ENCODE measurements at regions not wholly inside any gene's neighbourhood (a gene's known extent, or its start where the extent isn't known, plus 50 kb on each side); places are given as distances from the start of the nearest gene placed in this dataset.
"Not testable (repeated sequence)": the region's sequence is repeated elsewhere in the genome, so short reads cannot be mapped to it uniquely, and the experiment has no call there.

- DNase-seq (ENCODE audit: low read depth, low spot score) = no peak
These were observed 463.7 kb downstream of the EPM2A start for GRCh38 chr6:145271577-145271976.

DNA sequence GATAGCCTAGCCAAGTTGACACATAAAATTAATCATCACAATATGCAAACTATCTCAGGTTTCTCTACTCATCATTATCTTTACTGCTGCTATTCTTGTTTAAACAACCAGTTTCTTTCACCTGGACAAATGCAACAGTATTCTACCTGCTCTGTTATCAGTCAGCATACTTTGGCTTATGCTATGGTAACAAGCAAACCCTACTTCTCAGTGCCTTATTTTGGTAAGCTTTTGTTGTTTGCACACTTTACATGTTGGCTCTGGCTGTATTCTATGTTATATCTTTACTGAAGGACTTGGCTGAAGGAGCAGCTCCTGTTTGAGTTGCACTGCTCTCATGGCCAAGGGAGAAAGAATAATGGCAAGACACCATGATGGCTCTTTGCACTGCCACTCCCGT is 463.1 kb downstream of the EPM2A start:
- DNase-seq (ENCODE audit: low read depth, low spot score) = no peak

DNA sequence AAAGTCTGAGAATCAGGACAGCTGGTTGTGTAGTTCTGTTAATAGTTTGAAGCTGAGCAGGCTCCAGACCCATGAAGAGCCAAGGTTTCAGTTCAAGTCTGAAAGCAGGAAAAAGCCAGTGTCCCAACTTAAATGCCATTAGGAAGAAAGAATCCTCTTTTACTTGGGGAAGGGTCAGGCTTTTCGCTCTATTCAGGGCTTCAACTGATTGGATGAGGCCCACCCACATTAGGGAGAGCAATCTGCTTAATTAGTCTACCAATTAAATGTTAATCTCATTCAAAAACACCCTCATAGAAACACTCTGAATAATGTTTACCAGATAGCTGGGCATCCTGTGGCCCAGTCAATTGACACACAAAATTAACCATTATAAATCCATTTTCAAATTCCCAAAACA is 462.2 kb downstream of the EPM2A start:
- DNase-seq (ENCODE audit: low read depth, low spot score) = no peak

DNA sequence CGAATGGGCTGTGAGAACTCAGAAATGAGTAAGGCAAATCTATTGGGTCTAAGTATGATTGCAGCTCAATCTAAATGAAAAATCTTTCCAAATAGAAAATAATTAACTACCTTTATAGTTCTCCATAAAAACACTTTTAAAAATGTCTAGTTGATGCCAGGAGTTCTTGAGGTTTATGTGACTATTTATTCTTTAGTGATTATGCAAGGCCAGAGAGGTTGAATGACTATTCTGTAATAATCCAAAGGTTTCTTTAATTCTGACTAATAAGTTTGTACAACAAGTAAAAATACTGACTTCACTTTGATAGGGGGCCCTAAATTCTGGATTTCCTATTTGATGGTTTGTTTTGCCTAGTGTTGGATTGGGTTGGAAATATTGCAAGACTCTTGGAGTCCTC is 461.2 kb downstream of the EPM2A start:
- no peak for DNase-seq (ENCODE audit: low read depth, low spot score)

DNA sequence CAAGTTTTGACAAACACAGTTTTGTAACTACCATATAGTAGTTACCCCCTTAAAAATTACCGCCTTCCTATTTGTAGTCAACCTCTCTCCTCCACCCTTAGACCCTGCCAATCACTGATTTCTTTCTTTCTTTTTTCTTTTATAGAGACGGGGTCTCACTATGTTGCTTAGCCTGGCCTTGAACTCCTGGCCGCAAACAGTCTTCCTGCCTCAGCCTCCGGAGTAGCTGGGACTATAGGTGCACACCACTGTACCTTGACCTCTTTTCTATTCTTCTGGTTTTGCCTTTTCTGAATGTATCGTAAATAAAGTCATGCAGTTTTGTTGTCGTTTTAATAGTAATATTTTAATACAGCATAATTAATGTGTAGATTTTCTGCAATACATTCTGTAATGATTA is 460.3 kb downstream of the EPM2A start:
- DNase-seq (ENCODE audit: low read depth, low spot score) = no peak

- no peak for DNase-seq (ENCODE audit: low read depth, low spot score)
These were observed 459.5 kb downstream of the EPM2A start for GRCh38 chr6:145275787-145276186.

- no peak for DNase-seq (ENCODE audit: low read depth, low spot score)
These were observed 458.6 kb downstream of the EPM2A start for GRCh38 chr6:145276756-145277155.

DNA sequence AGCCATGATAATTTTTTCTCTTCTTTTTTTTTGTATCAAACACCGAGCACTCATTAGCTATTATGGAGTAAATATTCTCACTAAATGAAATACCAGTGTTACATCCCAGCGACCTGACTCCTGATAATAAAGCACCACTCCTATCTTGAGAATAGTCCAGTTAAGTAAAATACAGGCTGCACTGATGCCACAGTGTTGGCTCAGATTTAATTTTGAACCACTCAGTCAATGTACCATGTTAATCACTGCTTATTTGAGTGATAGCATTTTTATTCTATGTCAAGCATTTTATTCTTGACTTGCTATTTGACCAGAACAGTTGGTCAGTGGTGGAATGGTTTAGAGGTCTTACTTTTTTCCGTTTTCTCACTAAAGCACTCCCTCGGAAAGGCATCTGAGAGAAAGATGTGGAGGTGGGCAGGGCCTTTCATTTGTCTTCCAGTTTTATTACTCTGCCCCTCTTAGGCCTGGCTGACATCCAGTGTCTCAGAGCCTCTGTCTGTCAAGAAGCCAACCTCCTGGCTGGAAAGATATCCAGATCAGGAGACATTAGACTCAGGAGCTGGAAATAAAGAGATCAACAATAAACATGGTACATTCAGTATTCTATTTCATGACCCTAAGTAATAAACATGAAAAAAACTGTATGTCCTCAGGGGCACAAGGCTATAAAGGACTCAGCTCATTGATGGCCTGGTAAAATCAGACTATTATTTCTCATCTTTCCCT is 457.8 kb downstream of the EPM2A start:
- no peak for DNase-seq (ENCODE audit: low read depth, low spot score)

DNA sequence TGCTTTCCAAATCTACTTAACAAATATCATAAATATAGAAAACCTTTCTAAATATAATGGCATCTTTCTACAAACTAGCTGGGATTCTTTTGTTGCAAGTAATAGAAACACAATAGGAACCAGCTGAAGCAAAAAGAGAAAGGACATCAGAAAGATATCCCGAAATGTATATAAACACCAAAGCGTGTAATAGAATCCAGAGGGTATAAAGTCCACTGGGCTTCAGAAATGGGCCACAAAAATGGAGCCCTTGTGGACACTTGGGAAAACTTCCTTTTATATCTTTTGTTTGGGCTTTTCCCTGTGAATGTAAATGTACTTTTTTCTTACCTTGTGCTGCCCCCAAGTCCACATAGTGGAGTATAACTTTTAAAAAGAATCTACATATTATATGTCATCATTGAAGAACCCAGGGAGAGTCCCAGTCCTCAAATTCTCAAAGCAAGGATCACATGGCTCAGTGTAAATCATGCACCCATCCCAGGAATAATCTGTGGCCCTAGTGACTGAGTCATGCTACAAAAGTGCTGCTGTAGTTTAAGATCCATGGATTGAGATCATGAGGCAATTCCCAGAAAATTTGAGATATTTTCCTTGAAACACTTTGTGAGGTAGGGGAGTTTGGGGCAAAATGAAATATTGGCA is 457.0 kb downstream of the EPM2A start:
- no peak for DNase-seq (ENCODE audit: low read depth, low spot score)

DNA sequence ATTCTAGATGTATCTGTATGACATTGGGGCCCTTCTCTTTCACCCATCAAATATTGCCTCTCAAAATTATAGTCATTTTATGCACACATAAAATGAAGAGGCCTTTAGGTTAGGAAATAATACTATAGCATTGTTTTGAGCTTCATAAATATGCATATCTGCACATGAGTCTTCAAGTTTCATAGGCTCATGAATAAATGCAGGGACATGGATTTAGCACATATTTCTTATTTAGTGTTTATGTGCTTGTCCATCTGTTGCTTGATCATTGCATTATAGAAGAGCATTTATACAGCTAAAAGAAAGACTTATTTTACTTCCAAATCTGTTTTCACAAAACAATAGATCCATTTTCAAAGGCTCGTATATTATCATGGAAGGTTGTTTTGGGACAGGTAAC is 455.8 kb downstream of the EPM2A start:
- DNase-seq (ENCODE audit: low read depth, low spot score) = no peak

DNA sequence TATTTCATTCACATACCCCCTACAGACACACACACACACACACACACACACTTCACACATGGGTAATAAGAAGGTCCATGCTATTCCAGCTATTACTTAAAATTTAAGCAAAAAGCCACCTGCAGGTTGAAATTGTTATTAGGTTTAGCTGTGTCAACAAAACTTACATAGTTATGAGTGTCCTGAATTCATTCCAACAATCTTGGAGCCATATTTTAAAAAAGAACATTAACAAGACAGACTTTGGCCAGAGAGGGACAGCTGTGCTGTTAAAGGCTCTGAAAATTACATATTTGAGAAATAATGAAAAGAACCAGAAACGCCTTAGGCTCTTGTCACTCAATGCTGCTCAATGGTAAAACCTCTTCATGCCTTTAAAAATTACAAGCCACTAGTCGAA is 455.3 kb downstream of the EPM2A start:
- no peak for DNase-seq (ENCODE audit: low read depth, low spot score)

GRCh38 chr6:145283209-145283608 is 452.1 kb downstream of the EPM2A start:
- not testable (repeated sequence) for DNase-seq (ENCODE audit: low read depth, low spot score)

DNA sequence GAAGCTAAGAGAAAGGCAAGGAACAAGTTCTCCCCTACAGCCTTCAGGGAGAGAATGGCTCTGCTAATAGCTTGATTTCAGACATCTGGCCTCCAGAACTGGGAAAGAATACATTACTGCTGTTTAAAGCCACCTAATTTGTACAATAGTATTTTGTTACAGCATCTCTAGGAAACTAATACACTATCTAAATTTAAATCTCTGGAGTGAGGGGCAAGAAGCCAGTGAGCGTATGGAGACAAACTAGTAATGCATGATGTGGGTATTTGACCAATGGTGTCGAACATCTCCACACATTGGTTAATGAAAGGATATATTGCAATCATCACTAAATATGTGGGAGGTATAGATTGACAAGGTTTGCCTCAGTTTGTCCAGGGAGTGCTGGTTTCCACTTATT is 451.5 kb downstream of the EPM2A start:
- no peak for DNase-seq (ENCODE audit: low read depth, low spot score)

DNA sequence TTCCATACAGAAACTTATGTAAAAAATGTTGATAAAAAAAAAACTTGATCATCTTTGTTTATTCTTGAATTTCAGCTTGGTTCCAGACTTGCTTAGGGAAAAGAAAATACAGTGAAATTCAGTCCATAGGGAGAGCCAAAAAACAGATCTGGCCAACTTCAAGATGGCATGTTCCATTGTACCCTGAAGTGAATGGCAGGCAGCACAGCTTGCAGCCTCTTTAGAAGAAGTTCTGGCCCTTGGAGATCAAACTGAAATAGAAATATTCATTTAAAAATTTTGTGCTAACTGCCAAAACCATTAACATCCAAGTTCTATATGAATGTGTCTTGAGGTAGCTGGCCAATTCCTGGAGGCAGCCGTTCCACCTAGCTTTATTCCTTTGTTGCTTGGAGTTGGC is 448.4 kb downstream of the EPM2A start:
- DNase-seq (ENCODE audit: low read depth, low spot score) = no peak

DNA sequence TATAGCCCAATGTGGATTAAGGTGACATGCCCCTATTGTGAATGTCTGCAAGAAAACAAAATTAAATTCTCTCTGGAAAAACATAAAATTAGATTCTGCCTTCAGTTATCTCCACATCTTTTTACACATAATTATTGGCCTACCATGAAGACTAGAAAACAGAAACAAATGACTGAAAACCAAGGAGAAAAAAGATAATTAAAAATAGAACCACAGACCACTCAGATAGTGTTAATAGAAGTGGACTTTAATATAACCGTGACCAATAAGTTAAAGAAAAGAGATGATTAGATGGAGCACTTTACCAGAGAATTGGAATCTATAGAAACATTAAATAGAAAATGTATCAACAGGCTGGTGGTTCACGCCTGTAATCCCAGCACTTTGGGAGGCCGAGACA is 445.7 kb downstream of the EPM2A start:
- DNase-seq (ENCODE audit: low read depth, low spot score) = no peak

DNA sequence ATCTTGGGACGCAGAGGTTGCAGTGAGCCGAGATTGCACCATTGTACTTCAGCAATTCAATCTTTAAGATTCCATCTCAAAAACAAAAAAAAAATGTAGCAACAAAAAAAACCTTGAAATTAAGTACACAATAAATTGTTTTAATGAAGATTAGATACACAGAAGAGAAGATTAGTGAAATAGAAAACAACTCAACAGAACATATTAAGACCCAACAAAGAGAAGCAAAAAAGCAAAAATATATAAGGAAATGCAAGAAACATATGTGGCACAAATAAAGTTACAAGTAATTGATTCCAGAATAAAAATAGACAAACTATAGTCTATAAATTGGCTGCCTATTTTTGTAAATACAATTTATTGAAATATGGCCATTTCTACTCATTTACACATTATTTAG is 445.2 kb downstream of the EPM2A start:
- no peak for DNase-seq (ENCODE audit: low read depth, low spot score)

DNA sequence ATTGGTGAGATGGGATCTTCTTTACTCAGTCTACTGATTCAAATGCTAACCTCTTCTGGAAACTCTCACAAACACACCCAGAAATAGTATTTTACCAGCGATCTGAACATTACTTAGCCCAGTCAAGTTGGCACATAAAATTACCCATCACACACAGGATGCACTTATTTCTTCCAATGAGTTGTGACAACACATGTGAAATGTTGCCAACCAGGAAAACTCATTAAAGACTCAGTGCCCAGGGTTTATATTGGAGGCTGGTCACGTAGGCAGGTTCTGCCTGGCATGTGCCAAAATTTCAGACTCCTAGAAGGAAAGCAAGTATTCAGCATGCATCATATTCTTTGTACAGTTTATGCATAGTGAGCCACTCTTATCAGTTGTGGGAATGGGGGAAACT is 443.3 kb downstream of the EPM2A start:
- DNase-seq (ENCODE audit: low read depth, low spot score) = no peak

- no peak for DNase-seq (ENCODE audit: low read depth, low spot score)
These were observed 440.4 kb downstream of the EPM2A start for GRCh38 chr6:145294942-145295341.

DNA sequence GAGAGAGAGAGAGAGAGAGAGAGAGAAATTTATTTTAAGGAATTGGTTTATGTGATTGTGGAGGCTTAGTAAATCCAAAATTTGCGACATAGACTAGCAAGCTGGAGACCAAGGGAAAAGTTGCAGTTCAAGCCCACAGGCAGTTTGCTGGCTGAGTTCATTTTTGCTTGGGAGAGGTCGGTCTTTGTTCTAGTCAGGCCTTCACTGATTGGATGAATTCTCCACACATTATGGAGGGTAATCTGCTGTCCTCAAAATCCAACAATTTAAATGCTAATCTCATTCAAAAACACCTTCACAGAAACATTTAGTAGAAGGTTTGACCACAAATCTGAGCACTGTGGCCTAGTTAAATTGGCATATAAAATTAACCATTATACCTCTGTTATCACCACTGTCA is 439.6 kb downstream of the EPM2A start:
- no peak for DNase-seq (ENCODE audit: low read depth, low spot score)

DNA sequence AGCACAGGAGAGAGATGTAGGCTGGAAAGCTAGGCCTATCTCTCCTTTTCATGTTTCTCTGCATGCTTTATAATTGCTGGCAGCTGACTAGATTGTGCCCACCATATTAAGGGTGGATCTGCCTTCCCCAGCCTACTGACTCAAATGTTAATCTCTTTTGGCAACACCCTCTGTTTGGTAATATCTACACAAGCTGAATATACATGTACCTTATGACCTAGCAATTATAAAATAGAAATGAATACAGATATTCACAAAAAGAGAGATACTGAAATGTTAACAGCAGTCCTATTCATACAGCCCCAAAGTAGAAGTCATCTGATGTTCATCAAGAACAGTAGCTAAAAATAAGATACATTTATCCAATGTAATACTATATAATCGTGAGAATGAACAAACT is 429.6 kb downstream of the EPM2A start:
- no peak for DNase-seq (ENCODE audit: low read depth, low spot score)

GRCh38 chr6:145306489-145306888 is 428.8 kb downstream of the EPM2A start:
- no peak for DNase-seq (ENCODE audit: low read depth, low spot score)

DNA sequence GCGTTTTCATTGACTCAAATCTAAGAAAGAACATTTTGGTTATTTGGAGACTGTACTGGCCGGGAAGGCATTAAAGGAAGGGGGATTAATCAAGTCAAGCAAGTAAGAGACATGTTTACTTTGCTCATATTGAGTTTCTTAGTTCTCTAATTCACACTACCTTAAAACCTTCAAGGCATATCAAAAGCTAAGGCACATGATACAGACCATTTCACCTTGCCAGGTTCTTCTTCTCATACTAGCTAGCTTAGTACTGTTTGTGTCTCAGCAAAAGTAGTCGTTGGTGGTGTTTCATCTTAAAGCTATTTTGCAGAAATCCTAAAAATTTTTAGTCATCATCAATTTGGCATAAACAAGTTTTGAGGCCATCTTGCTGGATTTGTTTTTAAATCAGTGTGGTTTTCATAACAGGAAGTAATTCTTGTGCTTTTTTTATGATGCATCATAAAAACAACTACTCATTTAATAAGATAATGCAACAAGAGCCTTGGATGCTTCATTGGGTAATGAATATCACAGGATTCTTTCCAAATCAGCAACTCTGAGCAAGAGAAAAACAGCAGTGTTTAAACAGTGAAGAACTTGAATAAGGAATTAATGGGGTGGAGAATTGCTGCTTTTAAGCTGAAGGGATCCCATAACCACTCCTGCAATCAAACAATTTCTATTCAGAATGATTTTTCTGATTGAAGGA is 425.3 kb downstream of the EPM2A start:
- no peak for DNase-seq (ENCODE audit: low read depth, low spot score)

DNA sequence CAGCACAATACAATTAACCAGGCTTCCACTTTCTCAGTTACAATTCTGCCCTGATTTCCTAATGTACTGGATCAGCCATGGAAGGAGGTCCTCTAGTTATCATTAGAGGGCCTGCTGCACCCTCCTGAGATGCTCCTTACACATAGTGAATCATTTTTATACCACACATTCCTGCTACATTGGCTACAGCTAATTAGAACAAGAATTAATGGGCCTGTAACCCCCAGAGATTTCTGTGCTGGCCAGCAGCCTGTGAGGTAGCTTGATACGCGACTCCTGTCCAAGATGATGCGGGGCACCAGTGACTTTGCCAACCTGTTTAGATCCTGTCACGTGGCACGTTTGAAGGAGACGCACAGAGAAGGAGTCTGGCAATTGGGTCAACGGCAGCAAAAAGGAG is 422.8 kb downstream of the EPM2A start:
- no peak for DNase-seq (ENCODE audit: low read depth, low spot score)

Data from smooth muscle cell of the brain vasculature (primary cell).